Activated naive CD4-positive, alpha-beta T cell treated with Interleukin-2 at 50 U/mL for 16 hours (primary cell): ENCODE measurements at regions not wholly inside any gene's neighbourhood (a gene's known extent, or its start where the extent isn't known, plus 50 kb on each side); places are given as distances from the start of the nearest gene placed in this dataset.

Source experiments
- DNase-seq: peaks from one replicate; pipeline ENCODE4 v3.0.0-alpha.2; 2020

GRCh38 chr11:15705891-15706290 lies 591.2 kb downstream of the INSC start:
- no peak for DNase-seq

- DNase-seq: no peak
These were observed 592.5 kb downstream of the INSC start for GRCh38 chr11:15707194-15707593.

- no peak for DNase-seq
These were observed 593.2 kb downstream of the INSC start for GRCh38 chr11:15707971-15708370.

- DNase-seq: no peak
These were observed 596.0 kb downstream of the INSC start for GRCh38 chr11:15710580-15711275.

GRCh38 chr11:15711311-15711710 lies 596.6 kb downstream of the INSC start:
- no peak for DNase-seq

- no peak for DNase-seq
These were observed 600.1 kb downstream of the INSC start for GRCh38 chr11:15714641-15715399.

GRCh38 chr11:15716550-15716949 lies 601.8 kb downstream of the INSC start:
- no peak for DNase-seq

- DNase-seq: no peak
These were observed 605.7 kb downstream of the INSC start for GRCh38 chr11:15720460-15720859.

GRCh38 chr11:15723966-15724365 lies 609.2 kb downstream of the INSC start:
- no peak for DNase-seq

- no peak for DNase-seq
These were observed 609.9 kb downstream of the INSC start for GRCh38 chr11:15724601-15725000.

GRCh38 chr11:15725246-15725645 lies 610.5 kb downstream of the INSC start:
- DNase-seq: no peak

GRCh38 chr11:15726221-15726746 lies 611.6 kb downstream of the INSC start:
- DNase-seq: no peak

- no peak for DNase-seq
These were observed 612.3 kb downstream of the INSC start for GRCh38 chr11:15726893-15727519.

- no peak for DNase-seq
These were observed 612.8 kb downstream of the INSC start for GRCh38 chr11:15727520-15727914.

- DNase-seq: no peak
These were observed 613.5 kb downstream of the INSC start for GRCh38 chr11:15728207-15728606.

- no peak for DNase-seq
These were observed 615.7 kb downstream of the INSC start for GRCh38 chr11:15730263-15730994.

- DNase-seq: no peak
These were observed 616.3 kb downstream of the INSC start for GRCh38 chr11:15730995-15731385.

- DNase-seq: no peak
These were observed 620.6 kb downstream of the SOX6 start for GRCh38 chr11:15735706-15736105.

- DNase-seq: no peak
These were observed 619.0 kb downstream of the SOX6 start for GRCh38 chr11:15737320-15737719.

GRCh38 chr11:15738931-15739330 lies 617.4 kb downstream of the SOX6 start:
- no peak for DNase-seq

- no peak for DNase-seq
These were observed 613.5 kb downstream of the SOX6 start for GRCh38 chr11:15742626-15743519.

- no peak for DNase-seq
These were observed 611.7 kb downstream of the SOX6 start for GRCh38 chr11:15744693-15745092.
